Vagina (tissue), 2 donors: ENCODE measurements at regions not wholly inside any gene's neighbourhood (a gene's known extent, or its start where the extent isn't known, plus 50 kb on each side); places are given as distances from the start of the nearest gene placed in this dataset.

Source experiments
- POLR2A ChIP-seq, 2 donors: fragments of 450-650 bp; IDR thresholded peaks; one replicate each; pipeline ENCODE4 v1.6.1; 2017; ENCODE audit warnings: antibody characterized with exemption in 2 of 2, mild to moderate bottlenecking in 2 of 2, moderate library complexity in 2 of 2
- TF ChIP-seq, protein P1 (sequence below), 3 experiments: fragments of 450-650 bp in 2 of 3; fragments of 200-600 bp in 1 of 3; sonication (generic) in 1 of 3; IDR thresholded peaks; one replicate each; pipeline ENCODE4 v1.5.1; 2017 to 2019; ENCODE audit warnings: antibody characterized with exemption in 3 of 3, mild to moderate bottlenecking in 2 of 3, moderate library complexity in 2 of 3

DNA sequence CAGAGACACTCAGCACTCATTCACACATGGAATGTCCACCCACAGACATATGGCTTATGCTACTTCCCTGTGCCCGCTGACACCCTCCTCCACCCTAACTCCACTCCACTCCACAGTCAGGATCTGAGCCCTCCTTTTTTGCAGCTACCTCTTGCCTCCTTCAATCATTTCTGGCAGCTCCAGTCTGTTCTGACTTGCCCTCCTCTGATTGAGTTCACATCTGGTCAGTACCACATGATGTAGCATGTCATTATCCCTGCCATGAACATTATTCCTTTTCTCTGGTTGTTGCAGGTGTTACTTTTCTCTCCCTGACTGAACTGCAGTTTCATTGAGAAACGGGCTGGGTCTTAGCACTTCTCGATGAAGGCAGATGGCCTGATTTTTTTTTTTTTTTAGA lies 130.1 kb upstream of the EGR2 start:
- TF ChIP-seq, protein P1, sequence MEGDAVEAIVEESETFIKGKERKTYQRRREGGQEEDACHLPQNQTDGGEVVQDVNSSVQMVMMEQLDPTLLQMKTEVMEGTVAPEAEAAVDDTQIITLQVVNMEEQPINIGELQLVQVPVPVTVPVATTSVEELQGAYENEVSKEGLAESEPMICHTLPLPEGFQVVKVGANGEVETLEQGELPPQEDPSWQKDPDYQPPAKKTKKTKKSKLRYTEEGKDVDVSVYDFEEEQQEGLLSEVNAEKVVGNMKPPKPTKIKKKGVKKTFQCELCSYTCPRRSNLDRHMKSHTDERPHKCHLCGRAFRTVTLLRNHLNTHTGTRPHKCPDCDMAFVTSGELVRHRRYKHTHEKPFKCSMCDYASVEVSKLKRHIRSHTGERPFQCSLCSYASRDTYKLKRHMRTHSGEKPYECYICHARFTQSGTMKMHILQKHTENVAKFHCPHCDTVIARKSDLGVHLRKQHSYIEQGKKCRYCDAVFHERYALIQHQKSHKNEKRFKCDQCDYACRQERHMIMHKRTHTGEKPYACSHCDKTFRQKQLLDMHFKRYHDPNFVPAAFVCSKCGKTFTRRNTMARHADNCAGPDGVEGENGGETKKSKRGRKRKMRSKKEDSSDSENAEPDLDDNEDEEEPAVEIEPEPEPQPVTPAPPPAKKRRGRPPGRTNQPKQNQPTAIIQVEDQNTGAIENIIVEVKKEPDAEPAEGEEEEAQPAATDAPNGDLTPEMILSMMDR (IDR thresholded peaks at IDR 0.05): no peak
- no peak for TF ChIP-seq POLR2A (IDR thresholded peaks at IDR 0.05)
